Osteoblast (primary cell): ENCODE measurements at regions not wholly inside any gene's neighbourhood (a gene's known extent, or its start where the extent isn't known, plus 50 kb on each side); places are given as distances from the start of the nearest gene placed in this dataset.

Experiments
- DNase-seq: peaks from one replicate; pipeline ENCODE4 v3.0.0; 2011; ENCODE audit warnings: low spot score, mixed read lengths; ENCODE audit not compliant: insufficient read length; ENCODE audit errors: missing footprints
- H2AFZ ChIP-seq: 2 replicates; pipeline ENCODE4 v1.6.0; 2011; ENCODE audit warnings: mild to moderate bottlenecking, low read length
- H3K27ac ChIP-seq: 2 replicates; pipeline ENCODE4 v1.5.1; 2011; ENCODE audit warnings: mild to moderate bottlenecking, low read depth, low read length, moderate library complexity
- H3K27me3 ChIP-seq: 2 replicates; pipeline ENCODE4 v1.6.0; 2012; ENCODE audit warnings: mild to moderate bottlenecking, control low read depth, inconsistent platforms, low read length, moderate library complexity; ENCODE audit not compliant: insufficient read depth
- H3K36me3 ChIP-seq: 2 replicates; pipeline ENCODE4 v1.5.1; 2011; ENCODE audit warnings: mild to moderate bottlenecking, low read length, control low read depth, moderate library complexity; ENCODE audit not compliant: insufficient read depth
- H3K4me1 ChIP-seq: 2 replicates; pipeline ENCODE4 v1.5.1; 2011; ENCODE audit warnings: mild to moderate bottlenecking, low read length, control low read depth, moderate library complexity; ENCODE audit not compliant: insufficient read depth
- H3K4me2 ChIP-seq: 2 replicates; pipeline ENCODE4 v1.6.0; 2011; ENCODE audit warnings: mild to moderate bottlenecking, low read length; ENCODE audit not compliant: insufficient read depth
- H3K4me3 ChIP-seq: fragments of 200-600 bp; sonication (generic); 3 replicates; pipeline ENCODE4 v1.5.1; 2012; ENCODE audit warnings: mild to moderate bottlenecking, low read length, inconsistent platforms; ENCODE audit not compliant: insufficient read depth
- H3K79me2 ChIP-seq: 2 replicates; pipeline ENCODE4 v1.6.0; 2012; ENCODE audit warnings: mild to moderate bottlenecking, low read length, control low read depth, inconsistent platforms; ENCODE audit not compliant: insufficient read depth
- H3K9me3 ChIP-seq: 2 replicates; pipeline ENCODE4 v1.5.1; 2011; ENCODE audit warnings: low read depth, low read length, control low read depth
- H4K20me1 ChIP-seq: 2 replicates; pipeline ENCODE4 v1.6.0; 2012; ENCODE audit warnings: mild to moderate bottlenecking, low read length, control low read depth; ENCODE audit not compliant: insufficient read depth
- TF ChIP-seq, protein P1 (sequence below): IDR thresholded peaks from 2 replicates; pipeline ENCODE4 v1.5.1; 2011; ENCODE audit warnings: mild to moderate bottlenecking, low read depth, low read length, moderate library complexity; ENCODE audit errors: extremely low read depth

DNA sequence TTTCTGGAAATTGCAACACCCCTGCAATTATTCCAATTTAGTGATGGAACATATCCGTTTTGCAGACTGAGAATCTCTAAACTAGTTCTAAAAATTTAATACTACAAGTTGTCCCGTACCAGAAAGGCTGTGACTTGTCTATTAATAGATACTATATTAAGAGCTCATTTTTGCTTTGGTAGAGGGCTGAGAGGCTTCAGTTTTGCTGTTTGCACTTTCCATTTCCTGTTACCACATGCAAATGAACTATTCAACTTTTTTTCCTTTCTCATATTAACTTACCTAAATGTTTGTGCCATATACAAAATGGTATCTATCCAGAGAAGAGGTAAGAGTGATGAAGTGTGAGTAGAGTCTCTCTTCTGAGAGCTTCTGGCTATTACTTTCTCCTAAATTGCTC lies 101.5 kb upstream of the CRBN start:
- no peaks in the 10 kb centered on the region for H3K9me3 ChIP-seq
- H3K4me1 ChIP-seq, result no peaks in the 10 kb centered on the region
- no peaks in the 10 kb centered on the region for H3K27me3 ChIP-seq
- H3K4me3 ChIP-seq, result no peak overlapping the region
- H3K79me2 ChIP-seq, result no peaks in the 10 kb centered on the region
- no peak overlapping the region for H3K4me2 ChIP-seq
- H3K27ac ChIP-seq, result no peak overlapping the region
- no peak overlapping the region for H2AFZ ChIP-seq
- no peak for DNase-seq
- TF ChIP-seq, protein P1, sequence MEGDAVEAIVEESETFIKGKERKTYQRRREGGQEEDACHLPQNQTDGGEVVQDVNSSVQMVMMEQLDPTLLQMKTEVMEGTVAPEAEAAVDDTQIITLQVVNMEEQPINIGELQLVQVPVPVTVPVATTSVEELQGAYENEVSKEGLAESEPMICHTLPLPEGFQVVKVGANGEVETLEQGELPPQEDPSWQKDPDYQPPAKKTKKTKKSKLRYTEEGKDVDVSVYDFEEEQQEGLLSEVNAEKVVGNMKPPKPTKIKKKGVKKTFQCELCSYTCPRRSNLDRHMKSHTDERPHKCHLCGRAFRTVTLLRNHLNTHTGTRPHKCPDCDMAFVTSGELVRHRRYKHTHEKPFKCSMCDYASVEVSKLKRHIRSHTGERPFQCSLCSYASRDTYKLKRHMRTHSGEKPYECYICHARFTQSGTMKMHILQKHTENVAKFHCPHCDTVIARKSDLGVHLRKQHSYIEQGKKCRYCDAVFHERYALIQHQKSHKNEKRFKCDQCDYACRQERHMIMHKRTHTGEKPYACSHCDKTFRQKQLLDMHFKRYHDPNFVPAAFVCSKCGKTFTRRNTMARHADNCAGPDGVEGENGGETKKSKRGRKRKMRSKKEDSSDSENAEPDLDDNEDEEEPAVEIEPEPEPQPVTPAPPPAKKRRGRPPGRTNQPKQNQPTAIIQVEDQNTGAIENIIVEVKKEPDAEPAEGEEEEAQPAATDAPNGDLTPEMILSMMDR, result no peak
- no peaks in the 10 kb centered on the region for H4K20me1 ChIP-seq
- no peaks in the 10 kb centered on the region for H3K36me3 ChIP-seq

- no peak overlapping the region for H3K4me3 ChIP-seq
- H3K4me2 ChIP-seq, result no peak overlapping the region
- H3K36me3 ChIP-seq, result no peaks in the 10 kb centered on the region
- no peak for DNase-seq
- H2AFZ ChIP-seq, result no peak overlapping the region
- H3K27me3 ChIP-seq, result no peaks in the 10 kb centered on the region
- no peaks in the 10 kb centered on the region for H3K9me3 ChIP-seq
- TF ChIP-seq, protein P1, result no peak
- no peak overlapping the region for H3K27ac ChIP-seq
- H3K4me1 ChIP-seq, result no peaks in the 10 kb centered on the region
- H3K79me2 ChIP-seq, result no peaks in the 10 kb centered on the region
- no peaks in the 10 kb centered on the region for H4K20me1 ChIP-seq
Observed at GRCh38 chr3:3280396-3280795, 100.9 kb upstream of the CRBN start.

DNA sequence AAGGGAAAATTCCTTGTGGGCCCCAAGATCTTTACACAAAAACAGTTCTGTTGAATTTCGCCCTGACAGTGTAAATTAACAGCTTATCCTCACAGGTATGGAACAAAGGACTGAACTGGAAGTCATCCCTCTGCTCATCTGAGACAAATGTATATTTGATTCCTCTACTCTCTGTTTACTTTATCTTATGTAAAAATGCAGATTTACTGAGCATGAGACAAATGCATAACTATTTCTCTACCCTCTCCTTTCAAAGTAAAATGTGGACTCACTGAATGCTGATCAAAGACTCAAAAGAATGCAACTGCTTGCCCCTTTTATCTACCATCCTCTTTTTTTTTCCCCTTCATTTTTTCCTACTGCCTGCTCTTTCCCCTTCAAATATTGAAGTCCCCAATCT lies 98.6 kb upstream of the CRBN start:
- DNase-seq, result no peak
- Histone ChIP-seq H3K27ac (no peak overlapping the region), H3K4me3 (no peak overlapping the region), H2AFZ (no peak overlapping the region), H4K20me1 (no peaks in the 10 kb centered on the region), H3K4me1 (no peaks in the 10 kb centered on the region), H3K27me3 (no peaks in the 10 kb centered on the region), H3K79me2 (no peaks in the 10 kb centered on the region), H3K4me2 (no peak overlapping the region), H3K9me3 (no peaks in the 10 kb centered on the region), H3K36me3 (no peaks in the 10 kb centered on the region)
- TF ChIP-seq, protein P1, result no peak

- Histone ChIP-seq H3K4me1 (no peaks in the 10 kb centered on the region), H3K4me2 (no peak overlapping the region), H2AFZ (no peak overlapping the region), H4K20me1 (no peaks in the 10 kb centered on the region), H3K79me2 (no peaks in the 10 kb centered on the region), H3K27me3 (no peaks in the 10 kb centered on the region), H3K9me3 (no peaks in the 10 kb centered on the region), H3K36me3 (no peaks in the 10 kb centered on the region), H3K27ac (no peak overlapping the region), H3K4me3 (no peak overlapping the region)
- DNase-seq, result no peak
- TF ChIP-seq, protein P1, result no peak
Observed at GRCh38 chr3:3276630-3277029, 97.1 kb upstream of the CRBN start.
